ENCODE measurements at regions not wholly inside any gene's neighbourhood (a gene's known extent, or its start where the extent isn't known, plus 50 kb on each side); places are given as distances from the start of the nearest gene placed in this dataset.

GRCh38 chr2:162919111-162919510 is 80.5 kb upstream of the KCNH7 start:
- FAIRE-seq = no peak
- no peak for DNase-seq (ENCODE audit: insufficient read length, low spot score)
- TF ChIP-seq SPI1 (IDR thresholded peaks at IDR 0.05; ENCODE audit: low read depth, low read length) = no peak
- no peak for TF ChIP-seq PAX5 (IDR thresholded peaks at IDR 0.05; ENCODE audit: insufficient read depth, low read length, severe bottlenecking)
- no peak for TF ChIP-seq POLR2A (IDR thresholded peaks at IDR 0.05; ENCODE audit: low read depth, low read length)
- TF ChIP-seq POU2F2 (IDR thresholded peaks at IDR 0.05; ENCODE audit: low read depth, low read length) = no peak
- TF ChIP-seq POLR2AphosphoS5 (IDR thresholded peaks at IDR 0.05; ENCODE audit: low read depth, low read length) = no peak
- no peak for TF ChIP-seq TAF1 (IDR thresholded peaks at IDR 0.05; ENCODE audit: low read depth, low read length)

- TF ChIP-seq TAF1 (IDR thresholded peaks at IDR 0.05; ENCODE audit: low read depth, low read length) (no peak), POLR2AphosphoS5 (IDR thresholded peaks at IDR 0.05; ENCODE audit: low read depth, low read length) (no peak), POLR2A (IDR thresholded peaks at IDR 0.05; ENCODE audit: low read depth, low read length) (no peak), SPI1 (IDR thresholded peaks at IDR 0.05; ENCODE audit: low read depth, low read length) (no peak), PAX5 (IDR thresholded peaks at IDR 0.05; ENCODE audit: insufficient read depth, low read length, severe bottlenecking) (no peak)
- DNase-seq (ENCODE audit: insufficient read length, low spot score) (no peak), FAIRE-seq (no peak)
Observed at GRCh38 chr2:162917626-162918025, 79.1 kb upstream of the KCNH7 start.

- no peak for DNase-seq (ENCODE audit: insufficient read length, low spot score)
- no peak for TF ChIP-seq PAX5 (IDR thresholded peaks at IDR 0.05; ENCODE audit: insufficient read depth, low read length, severe bottlenecking)
- no peak for TF ChIP-seq POLR2AphosphoS5 (IDR thresholded peaks at IDR 0.05; ENCODE audit: low read depth, low read length)
- no peak for TF ChIP-seq SPI1 (IDR thresholded peaks at IDR 0.05; ENCODE audit: low read depth, low read length)
- TF ChIP-seq POU2F2 (IDR thresholded peaks at IDR 0.05; ENCODE audit: low read depth, low read length) = no peak
- TF ChIP-seq TAF1 (IDR thresholded peaks at IDR 0.05; ENCODE audit: low read depth, low read length) = no peak
- TF ChIP-seq POLR2A (IDR thresholded peaks at IDR 0.05; ENCODE audit: low read depth, low read length) = no peak
- no peak for FAIRE-seq
Observed at GRCh38 chr2:162916286-162916801, 77.8 kb upstream of the KCNH7 start.

GRCh38 chr2:162915858-162916257 is 77.3 kb upstream of the KCNH7 start:
- TF ChIP-seq POU2F2 (IDR thresholded peaks at IDR 0.05; ENCODE audit: low read depth, low read length) = no peak
- no peak for TF ChIP-seq POLR2AphosphoS5 (IDR thresholded peaks at IDR 0.05; ENCODE audit: low read depth, low read length)
- TF ChIP-seq POLR2A (IDR thresholded peaks at IDR 0.05; ENCODE audit: low read depth, low read length) = no peak
- no peak for TF ChIP-seq PAX5 (IDR thresholded peaks at IDR 0.05; ENCODE audit: insufficient read depth, low read length, severe bottlenecking)
- FAIRE-seq (no peak), DNase-seq (ENCODE audit: insufficient read length, low spot score) (no peak)

GRCh38 chr2:162914161-162914560 is 75.6 kb upstream of the KCNH7 start:
- TF ChIP-seq POLR2AphosphoS5 (IDR thresholded peaks at IDR 0.05; ENCODE audit: low read depth, low read length) (no peak), POU2F2 (IDR thresholded peaks at IDR 0.05; ENCODE audit: low read depth, low read length) (no peak), TAF1 (IDR thresholded peaks at IDR 0.05; ENCODE audit: low read depth, low read length) (no peak), PAX5 (IDR thresholded peaks at IDR 0.05; ENCODE audit: insufficient read depth, low read length, severe bottlenecking) (no peak), POLR2A (IDR thresholded peaks at IDR 0.05; ENCODE audit: low read depth, low read length) (no peak), SPI1 (IDR thresholded peaks at IDR 0.05; ENCODE audit: low read depth, low read length) (no peak)
- DNase-seq (ENCODE audit: insufficient read length, low spot score) (no peak), FAIRE-seq (no peak)

- no peak for DNase-seq (ENCODE audit: insufficient read length, low spot score)
- no peak for TF ChIP-seq SPI1 (IDR thresholded peaks at IDR 0.05; ENCODE audit: low read depth, low read length)
- TF ChIP-seq PAX5 (IDR thresholded peaks at IDR 0.05; ENCODE audit: insufficient read depth, low read length, severe bottlenecking) = no peak
- no peak for TF ChIP-seq POLR2AphosphoS5 (IDR thresholded peaks at IDR 0.05; ENCODE audit: low read depth, low read length)
- TF ChIP-seq POLR2A (IDR thresholded peaks at IDR 0.05; ENCODE audit: low read depth, low read length) = no peak
- no peak for TF ChIP-seq TAF1 (IDR thresholded peaks at IDR 0.05; ENCODE audit: low read depth, low read length)
- no peak for TF ChIP-seq POU2F2 (IDR thresholded peaks at IDR 0.05; ENCODE audit: low read depth, low read length)
- FAIRE-seq = no peak
Observed at GRCh38 chr2:162912787-162913186, 74.2 kb upstream of the KCNH7 start.

GRCh38 chr2:162908567-162908966 is 70.0 kb upstream of the KCNH7 start:
- TF ChIP-seq SPI1 (IDR thresholded peaks at IDR 0.05; ENCODE audit: low read depth, low read length) = no peak
- no peak for TF ChIP-seq TAF1 (IDR thresholded peaks at IDR 0.05; ENCODE audit: low read depth, low read length)
- TF ChIP-seq POLR2A (IDR thresholded peaks at IDR 0.05; ENCODE audit: low read depth, low read length) = no peak
- TF ChIP-seq POU2F2 (IDR thresholded peaks at IDR 0.05; ENCODE audit: low read depth, low read length) = no peak
- TF ChIP-seq POLR2AphosphoS5 (IDR thresholded peaks at IDR 0.05; ENCODE audit: low read depth, low read length) = no peak
- TF ChIP-seq PAX5 (IDR thresholded peaks at IDR 0.05; ENCODE audit: insufficient read depth, low read length, severe bottlenecking) = no peak
- DNase-seq (ENCODE audit: insufficient read length, low spot score) = no peak
- no peak for FAIRE-seq

GRCh38 chr2:162890690-162891311 is 52.2 kb upstream of the KCNH7 start:
- peak; percentile 93 for FAIRE-seq

GRCh38 chr2:162888652-162889051 is 50.1 kb upstream of the KCNH7 start:
- DNase-seq (ENCODE audit: insufficient read length, low spot score) (no peak), FAIRE-seq (no peak)
- TF ChIP-seq POU2F2 (IDR thresholded peaks at IDR 0.05; ENCODE audit: low read depth, low read length) (no peak), PAX5 (IDR thresholded peaks at IDR 0.05; ENCODE audit: insufficient read depth, low read length, severe bottlenecking) (no peak), SPI1 (IDR thresholded peaks at IDR 0.05; ENCODE audit: low read depth, low read length) (peak; percentile 62), POLR2A (IDR thresholded peaks at IDR 0.05; ENCODE audit: low read depth, low read length) (no peak)

More at GRCh38 chr2:162890690-162891311, 52.2 kb upstream of the KCNH7 start:
- TF ChIP-seq TAF1 (IDR thresholded peaks at IDR 0.05; ENCODE audit: low read depth, low read length) = no peak
- TF ChIP-seq PAX5 (IDR thresholded peaks at IDR 0.05; ENCODE audit: insufficient read depth, low read length, severe bottlenecking) = no peak
- no peak for TF ChIP-seq POLR2A (IDR thresholded peaks at IDR 0.05; ENCODE audit: low read depth, low read length)
- TF ChIP-seq SPI1 (IDR thresholded peaks at IDR 0.05; ENCODE audit: low read depth, low read length) = no peak
- TF ChIP-seq POU2F2 (IDR thresholded peaks at IDR 0.05; ENCODE audit: low read depth, low read length) = no peak
- no peak for TF ChIP-seq POLR2AphosphoS5 (IDR thresholded peaks at IDR 0.05; ENCODE audit: low read depth, low read length)
- DNase-seq (ENCODE audit: insufficient read length, low spot score) = peak; percentile 5
